ENCODE measurements at regions not wholly inside any gene's neighbourhood (a gene's known extent, or its start where the extent isn't known, plus 50 kb on each side); places are given as distances from the start of the nearest gene placed in this dataset.

- DNase-seq (ENCODE audit: low read depth in 2 of 2) = peak in 1 of 2 donors; percentile 14
- H3K4me3 ChIP-seq (replicated peaks in 1 of 2; ENCODE audit: low read depth in 2 of 2, low read length in 2 of 2) = no peak overlapping the region
- no peak for TF ChIP-seq CTCF (IDR thresholded peaks at IDR 0.05; ENCODE audit: low read depth, low read length)
Observed at GRCh38 chr4:60934566-60935295, 265.4 kb upstream of the ADGRL3 start.

GRCh38 chr4:60938181-60938580, 261.9 kb upstream of the ADGRL3 start:
- no peak for DNase-seq (ENCODE audit: low read depth in 2 of 2)
- H3K4me3 ChIP-seq (replicated peaks in 1 of 2; ENCODE audit: low read depth in 2 of 2, low read length in 2 of 2) = no peak overlapping the region
- TF ChIP-seq CTCF (IDR thresholded peaks at IDR 0.05; ENCODE audit: low read depth, low read length) = no peak

DNA sequence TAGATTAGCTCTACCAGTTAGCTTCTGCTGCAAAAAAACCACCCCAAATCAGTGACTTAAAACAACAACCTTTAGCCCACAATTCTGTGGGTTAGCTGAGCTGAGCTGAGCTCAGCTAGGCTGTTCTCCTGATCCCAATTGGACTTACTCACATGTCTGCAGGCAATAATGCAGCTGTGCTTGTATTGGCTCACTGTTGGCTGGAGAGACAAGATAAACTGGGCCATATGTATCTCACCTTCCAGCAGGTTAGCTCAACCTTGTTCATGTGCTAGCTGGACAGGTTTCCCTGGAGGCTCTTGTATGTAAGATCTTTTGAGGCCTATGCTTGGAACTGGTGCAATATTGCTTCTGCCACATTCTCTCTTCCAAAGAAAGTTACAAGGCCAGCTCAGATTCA, 261.5 kb upstream of the ADGRL3 start:
- H3K4me3 ChIP-seq (replicated peaks in 1 of 2; ENCODE audit: low read depth in 2 of 2, low read length in 2 of 2) = no peak overlapping the region
- no peak for DNase-seq (ENCODE audit: low read depth in 2 of 2)
- TF ChIP-seq CTCF (IDR thresholded peaks at IDR 0.05; ENCODE audit: low read depth, low read length) = no peak

- no peak for TF ChIP-seq CTCF (IDR thresholded peaks at IDR 0.05; ENCODE audit: low read depth, low read length)
- no peak overlapping the region for H3K4me3 ChIP-seq (replicated peaks in 1 of 2; ENCODE audit: low read depth in 2 of 2, low read length in 2 of 2)
- no peak for DNase-seq (ENCODE audit: low read depth in 2 of 2)
Observed at GRCh38 chr4:60944060-60944459, 256.1 kb upstream of the ADGRL3 start.

- no peak for DNase-seq (ENCODE audit: low read depth in 2 of 2)
- H3K4me3 ChIP-seq (replicated peaks in 1 of 2; ENCODE audit: low read depth in 2 of 2, low read length in 2 of 2) = no peak overlapping the region
- TF ChIP-seq CTCF (IDR thresholded peaks at IDR 0.05; ENCODE audit: low read depth, low read length) = no peak
Observed at GRCh38 chr4:60945641-60946040, 254.5 kb upstream of the ADGRL3 start.

DNA sequence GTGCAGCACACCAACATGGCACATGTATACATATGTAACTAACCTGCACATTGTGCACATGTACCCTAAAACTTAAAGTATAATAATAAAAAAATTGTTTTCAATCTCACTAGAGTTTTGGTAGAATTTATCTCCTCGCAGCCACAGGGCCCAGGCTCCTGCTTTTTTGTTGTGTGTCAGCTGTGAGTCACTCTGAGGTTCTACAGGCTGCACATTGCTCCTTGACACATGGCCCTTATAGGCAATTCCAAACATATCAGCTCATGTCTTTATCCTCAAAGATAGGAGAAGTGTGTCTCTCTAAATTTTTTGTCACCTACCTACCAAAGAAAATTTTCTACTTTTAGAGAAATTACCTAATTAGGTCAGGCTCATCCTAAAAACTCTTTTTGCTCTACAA, 252.1 kb upstream of the ADGRL3 start:
- no peak for TF ChIP-seq CTCF (IDR thresholded peaks at IDR 0.05; ENCODE audit: low read depth, low read length)
- no peak overlapping the region for H3K4me3 ChIP-seq (replicated peaks in 1 of 2; ENCODE audit: low read depth in 2 of 2, low read length in 2 of 2)
- peak in 1 of 2 donors; percentile 64 for DNase-seq (ENCODE audit: low read depth in 2 of 2)

DNA sequence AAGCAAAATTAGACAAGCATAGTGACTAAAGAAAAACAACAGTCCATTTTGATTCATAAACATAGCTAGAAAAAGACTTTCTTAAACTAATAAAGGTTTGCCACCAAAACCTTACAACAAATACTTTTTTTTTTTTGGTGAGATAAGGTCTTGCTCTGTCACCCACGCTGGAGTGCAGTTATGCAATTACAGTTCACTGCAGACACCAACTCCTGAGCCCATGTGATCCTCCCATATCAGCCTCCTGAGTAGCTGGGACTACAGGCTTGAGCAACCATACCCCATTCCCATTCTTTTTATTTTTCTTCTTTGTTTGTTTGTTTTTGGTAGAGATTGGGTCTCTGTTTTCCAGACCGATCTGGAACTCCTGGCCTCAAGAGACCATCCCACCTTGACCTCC, 247.2 kb upstream of the ADGRL3 start:
- no peak for DNase-seq (ENCODE audit: low read depth in 2 of 2)
- no peak for TF ChIP-seq CTCF (IDR thresholded peaks at IDR 0.05; ENCODE audit: low read depth, low read length)

More for the DNA sequence above, 247.2 kb upstream of the ADGRL3 start:
- H3K4me3 ChIP-seq (replicated peaks in 1 of 2; ENCODE audit: low read depth in 2 of 2, low read length in 2 of 2) = no peak overlapping the region
